Sciatic nerve (tissue), 2 donors: ENCODE measurements at regions not wholly inside any gene's neighbourhood (a gene's known extent, or its start where the extent isn't known, plus 50 kb on each side); places are given as distances from the start of the nearest gene placed in this dataset.

ENCODE experiments used
- ATAC-seq: fragments of 200-7000 bp; cut with Tn5 transposase; one replicate; pipeline ENCODE4 v1.9.1; 2020; ENCODE audit warnings: mild to moderate bottlenecking, moderate library complexity
- DNase-seq: peaks from one replicate; pipeline ENCODE4 v3.0.0-alpha.2; 2020; ENCODE audit warnings: low spot score
- intact Hi-C: fragments of 100-400 bp; cut with DNase I; formaldehyde crosslinking; loops from one replicate; pipeline ENCODE4 v1.14.2; 2022
- donor health status: DM: no; HTN: no; CAD: no.
- donor health status: DM: no; HTN: no; CAD: no.

GRCh38 chr6:167462514-167463312 is 137.8 kb downstream of the TTLL2 start:
- ATAC-seq (no peak), DNase-seq (no peak)
- intact Hi-C loops = no loop called here

- intact Hi-C loops = no loop called here
- DNase-seq = no peak
- no peak for ATAC-seq
Measured at GRCh38 chr6:167464177-167464576, 139.3 kb downstream of the TTLL2 start.

GRCh38 chr6:167465482-167465881 is 140.6 kb downstream of the TTLL2 start:
- no peak for ATAC-seq
- intact Hi-C loops = no loop called here
- DNase-seq = no peak

GRCh38 chr6:167467282-167467681 is 142.4 kb downstream of the TTLL2 start:
- ATAC-seq = no peak
- intact Hi-C loops = no loop called here
- DNase-seq = no peak

GRCh38 chr6:167467793-167468431 is 143.0 kb downstream of the TTLL2 start:
- no peak for ATAC-seq
- no peak for DNase-seq
- intact Hi-C loops = no loop called here

- intact Hi-C loops = no loop called here
- no peak for ATAC-seq
- DNase-seq = no peak
Measured at GRCh38 chr6:167469101-167469500, 144.2 kb downstream of the TTLL2 start.

- intact Hi-C loops = no loop called here
- no peak for DNase-seq
- peak; percentile 36 for ATAC-seq
Measured at GRCh38 chr6:167469672-167470071, 144.8 kb downstream of the TTLL2 start.

- no peak for ATAC-seq
- intact Hi-C loops = no loop called here
- no peak for DNase-seq
Measured at GRCh38 chr6:167470101-167470835, 145.4 kb downstream of the TTLL2 start.

- DNase-seq (no peak), ATAC-seq (no peak)
- intact Hi-C loops = no loop called here
Measured at GRCh38 chr6:167470836-167471547, 146.1 kb downstream of the TTLL2 start.

- intact Hi-C loops = no loop called here
- ATAC-seq (no peak), DNase-seq (no peak)
Measured at GRCh38 chr6:167471548-167471930, 146.7 kb downstream of the TTLL2 start.

- ATAC-seq (no peak), DNase-seq (no peak)
- intact Hi-C loops = no loop called here
Measured at GRCh38 chr6:167472148-167472547, 147.3 kb downstream of the TTLL2 start.

- DNase-seq (no peak), ATAC-seq (no peak)
- intact Hi-C loops = no loop called here
Measured at GRCh38 chr6:167472880-167473279, 148.0 kb downstream of the TTLL2 start.

GRCh38 chr6:167474171-167474570 is 149.3 kb downstream of the TTLL2 start:
- intact Hi-C loops = no loop called here
- ATAC-seq (no peak), DNase-seq (no peak)

GRCh38 chr6:167474725-167475124 is 149.8 kb downstream of the TTLL2 start:
- intact Hi-C loops = no loop called here
- ATAC-seq = no peak
- DNase-seq = no peak

- DNase-seq = no peak
- intact Hi-C loops = no loop called here
- no peak for ATAC-seq
Measured at GRCh38 chr6:167475947-167476346, 151.1 kb downstream of the TTLL2 start.

- DNase-seq = no peak
- no peak for ATAC-seq
- intact Hi-C loops = no loop called here
Measured at GRCh38 chr6:167476844-167477595, 152.1 kb downstream of the TTLL2 start.

- DNase-seq (no peak), ATAC-seq (no peak)
- intact Hi-C loops = loop anchor here (1.0 kb wide), 1 partner anchor 33 kb away; no protein-coding TSS in a partner anchor
Measured at GRCh38 chr6:167477688-167478087, 152.8 kb downstream of the TTLL2 start.

- no peak for ATAC-seq
- DNase-seq = no peak
- intact Hi-C loops = no loop called here
Measured at GRCh38 chr6:167479301-167479700, 154.4 kb downstream of the TTLL2 start.
